ENCODE measurements at regions not wholly inside any gene's neighbourhood (a gene's known extent, or its start where the extent isn't known, plus 50 kb on each side); places are given as distances from the start of the nearest gene placed in this dataset.

- TF ChIP-seq POLR2AphosphoS5 (IDR thresholded peaks at IDR 0.05): no peak
- TF ChIP-seq EP300 (IDR thresholded peaks at IDR 0.05): no peak
- no peak for TF ChIP-seq CTCF (IDR thresholded peaks at IDR 0.05)
- no peak for TF ChIP-seq POLR2A (IDR thresholded peaks at IDR 0.05)
- Histone ChIP-seq H3K36me3 (no peaks in the 10 kb centered on the region), H3K9me3 (no peaks in the 10 kb centered on the region), H3K27me3 (no peaks in the 10 kb centered on the region), H3K4me3 (no peak overlapping the region), H3K27ac (no peak overlapping the region), H3K4me1 (no peaks in the 10 kb centered on the region)
- 54 to 75% methylated on average over 1 of the region's 1 CpG for WGBS, 2 donors
- intact Hi-C loops (cut with DNase I): no loop called here
- DNase-seq: no peak
These were observed 434.3 kb downstream of the PTPRC start for GRCh38 chr1:199073166-199073565.

- no peak for DNase-seq
- Histone ChIP-seq H3K4me1 (no peaks in the 10 kb centered on the region), H3K36me3 (no peaks in the 10 kb centered on the region), H3K4me3 (no peak overlapping the region), H3K27ac (no peak overlapping the region), H3K9me3 (no peaks in the 10 kb centered on the region), H3K27me3 (no peaks in the 10 kb centered on the region)
- WGBS, 2 donors: 85 to 87% methylated on average over 2 of the region's 2 CpGs
- intact Hi-C loops (cut with DNase I): no loop called here
- TF ChIP-seq CTCF (IDR thresholded peaks at IDR 0.05) (no peak), POLR2A (IDR thresholded peaks at IDR 0.05) (no peak), EP300 (IDR thresholded peaks at IDR 0.05) (no peak), POLR2AphosphoS5 (IDR thresholded peaks at IDR 0.05) (no peak)
These were observed 437.0 kb downstream of the PTPRC start for GRCh38 chr1:199075792-199076191.

GRCh38 chr1:199079994-199080393 is 441.2 kb downstream of the PTPRC start:
- TF ChIP-seq EP300 (IDR thresholded peaks at IDR 0.05) (no peak), POLR2A (IDR thresholded peaks at IDR 0.05) (no peak), CTCF (IDR thresholded peaks at IDR 0.05) (no peak), POLR2AphosphoS5 (IDR thresholded peaks at IDR 0.05) (no peak)
- DNase-seq: no peak
- Histone ChIP-seq H3K27ac (no peak overlapping the region), H3K9me3 (no peaks in the 10 kb centered on the region), H3K36me3 (no peaks in the 10 kb centered on the region), H3K4me1 (no peaks in the 10 kb centered on the region), H3K27me3 (no peaks in the 10 kb centered on the region), H3K4me3 (no peak overlapping the region)
- intact Hi-C loops (cut with DNase I): no loop called here
- whole genome bisulfite sequencing, 2 donors: 77 to 92% methylated on average over 1 of the region's 1 CpG

- Histone ChIP-seq H3K4me3 (no peak overlapping the region), H3K27me3 (no peaks in the 10 kb centered on the region), H3K9me3 (no peaks in the 10 kb centered on the region), H3K4me1 (no peaks in the 10 kb centered on the region), H3K36me3 (no peaks in the 10 kb centered on the region), H3K27ac (no peak overlapping the region)
- intact Hi-C loops (cut with DNase I): no loop called here
- TF ChIP-seq POLR2AphosphoS5 (IDR thresholded peaks at IDR 0.05): no peak
- TF ChIP-seq CTCF (IDR thresholded peaks at IDR 0.05): no peak
- TF ChIP-seq POLR2A (IDR thresholded peaks at IDR 0.05): no peak
- TF ChIP-seq EP300 (IDR thresholded peaks at IDR 0.05): no peak
- DNase-seq: no peak
These were observed 442.9 kb downstream of the PTPRC start for GRCh38 chr1:199081739-199082138.

GRCh38 chr1:199082778-199083389 is 444.0 kb downstream of the PTPRC start:
- H3K36me3 ChIP-seq: no peaks in the 10 kb centered on the region
- H3K9me3 ChIP-seq: no peaks in the 10 kb centered on the region
- H3K4me1 ChIP-seq: no peaks in the 10 kb centered on the region
- DNase-seq: no peak
- no peaks in the 10 kb centered on the region for H3K27me3 ChIP-seq
- TF ChIP-seq CTCF (IDR thresholded peaks at IDR 0.05) (no peak), EP300 (IDR thresholded peaks at IDR 0.05) (no peak), POLR2AphosphoS5 (IDR thresholded peaks at IDR 0.05) (no peak), POLR2A (IDR thresholded peaks at IDR 0.05) (no peak)
- 91 to 96% methylated on average over 5 of the region's 5 CpGs for WGBS, 2 donors
- no peak overlapping the region for H3K27ac ChIP-seq
- intact Hi-C loops (cut with DNase I): no loop called here
- no peak overlapping the region for H3K4me3 ChIP-seq

All from sigmoid colon (tissue), 6 donors.